Activated T-cell treated with anti-CD3 and anti-CD28 coated beads for 4 hours (primary cell): ENCODE measurements at regions not wholly inside any gene's neighbourhood (a gene's known extent, or its start where the extent isn't known, plus 50 kb on each side); places are given as distances from the start of the nearest gene placed in this dataset.

Source experiments
- DNase-seq: peaks from one replicate; pipeline ENCODE4 v3.0.0-alpha.2; 2020

GRCh38 chr14:101477648-101478047 is 83.6 kb upstream of the DIO3 start:
- no peak for DNase-seq

GRCh38 chr14:101478096-101478495 is 83.2 kb upstream of the DIO3 start:
- no peak for DNase-seq

- DNase-seq = no peak
Observed at GRCh38 chr14:101478796-101479410, 82.4 kb upstream of the DIO3 start.

GRCh38 chr14:101480022-101480746 is 81.1 kb upstream of the DIO3 start:
- no peak for DNase-seq

- DNase-seq = no peak
Observed at GRCh38 chr14:101480747-101481530, 80.4 kb upstream of the DIO3 start.

- no peak for DNase-seq
Observed at GRCh38 chr14:101481557-101481956, 79.7 kb upstream of the DIO3 start.

- DNase-seq = no peak
Observed at GRCh38 chr14:101482066-101482465, 79.2 kb upstream of the DIO3 start.

- no peak for DNase-seq
Observed at GRCh38 chr14:101483829-101484228, 77.5 kb upstream of the DIO3 start.

- DNase-seq = no peak
Observed at GRCh38 chr14:101489092-101489760, 72.1 kb upstream of the DIO3 start.

GRCh38 chr14:101490771-101491170 is 70.5 kb upstream of the DIO3 start:
- no peak for DNase-seq

GRCh38 chr14:101491841-101492240 is 69.5 kb upstream of the DIO3 start:
- no peak for DNase-seq

GRCh38 chr14:101492716-101493115 is 68.6 kb upstream of the DIO3 start:
- DNase-seq = no peak

- DNase-seq = no peak
Observed at GRCh38 chr14:101494826-101495225, 66.5 kb upstream of the DIO3 start.

GRCh38 chr14:101495284-101495683 is 66.0 kb upstream of the DIO3 start:
- no peak for DNase-seq

- no peak for DNase-seq
Observed at GRCh38 chr14:101495827-101496775, 65.2 kb upstream of the DIO3 start.

GRCh38 chr14:101496776-101497683 is 64.3 kb upstream of the DIO3 start:
- no peak for DNase-seq

GRCh38 chr14:101497684-101498525 is 63.4 kb upstream of the DIO3 start:
- no peak for DNase-seq

GRCh38 chr14:101498526-101498860 is 62.8 kb upstream of the DIO3 start:
- DNase-seq = no peak

- DNase-seq = no peak
Observed at GRCh38 chr14:101499080-101499479, 62.2 kb upstream of the DIO3 start.

GRCh38 chr14:101499513-101499912 is 61.8 kb upstream of the DIO3 start:
- DNase-seq = no peak
